ENCODE measurements at regions not wholly inside any gene's neighbourhood (a gene's known extent, or its start where the extent isn't known, plus 50 kb on each side); places are given as distances from the start of the nearest gene placed in this dataset.

GRCh38 chr11:128226106-128226716 is 361.1 kb downstream of the ETS1 start:
- Mint-ChIP-seq H3K36me3 (no peaks in the 10 kb centered on the region), H3K4me1 (peaks cover 9% of the 10 kb centered on the region), H3K4me3 (no peak overlapping the region), H3K9me3 (no peaks in the 10 kb centered on the region), H3K27ac (no peak overlapping the region), H3K27me3 (no peaks in the 10 kb centered on the region)
- no peak for ATAC-seq

- ATAC-seq, result no peak
- Mint-ChIP-seq H3K4me3 (no peak overlapping the region), H3K36me3 (no peaks in the 10 kb centered on the region), H3K27me3 (no peaks in the 10 kb centered on the region), H3K9me3 (no peaks in the 10 kb centered on the region), H3K4me1 (no peaks in the 10 kb centered on the region), H3K27ac (no peak overlapping the region)
Observed at GRCh38 chr11:128222245-128222884, 365.0 kb downstream of the ETS1 start.

GRCh38 chr11:128219731-128220120 is 367.6 kb downstream of the ETS1 start:
- H3K27me3 Mint-ChIP-seq, result no peaks in the 10 kb centered on the region
- ATAC-seq, result no peak
- H3K4me1 Mint-ChIP-seq, result no peaks in the 10 kb centered on the region
- no peak overlapping the region for H3K27ac Mint-ChIP-seq
- H3K4me3 Mint-ChIP-seq, result no peak overlapping the region
- H3K36me3 Mint-ChIP-seq, result no peaks in the 10 kb centered on the region
- H3K9me3 Mint-ChIP-seq, result no peaks in the 10 kb centered on the region

GRCh38 chr11:128216198-128216597 is 371.2 kb downstream of the ETS1 start:
- Mint-ChIP-seq H3K4me1 (no peaks in the 10 kb centered on the region), H3K27me3 (no peaks in the 10 kb centered on the region), H3K27ac (no peak overlapping the region), H3K9me3 (no peaks in the 10 kb centered on the region), H3K4me3 (no peak overlapping the region), H3K36me3 (no peaks in the 10 kb centered on the region)
- no peak for ATAC-seq

GRCh38 chr11:128215238-128215882 is 372.0 kb downstream of the ETS1 start:
- no peak for ATAC-seq
- H3K27me3 Mint-ChIP-seq, result no peaks in the 10 kb centered on the region
- no peaks in the 10 kb centered on the region for H3K36me3 Mint-ChIP-seq
- H3K4me1 Mint-ChIP-seq, result no peaks in the 10 kb centered on the region
- H3K4me3 Mint-ChIP-seq, result no peak overlapping the region
- H3K27ac Mint-ChIP-seq, result no peak overlapping the region
- H3K9me3 Mint-ChIP-seq, result no peaks in the 10 kb centered on the region

GRCh38 chr11:128214263-128214662 is 373.1 kb downstream of the ETS1 start:
- Mint-ChIP-seq H3K36me3 (no peaks in the 10 kb centered on the region), H3K9me3 (no peaks in the 10 kb centered on the region)

GRCh38 chr11:128213461-128213860 is 373.9 kb downstream of the ETS1 start:
- Mint-ChIP-seq H3K4me1 (no peaks in the 10 kb centered on the region), H3K27me3 (no peaks in the 10 kb centered on the region), H3K27ac (no peak overlapping the region), H3K9me3 (no peaks in the 10 kb centered on the region), H3K4me3 (no peak overlapping the region), H3K36me3 (no peaks in the 10 kb centered on the region)
- no peak for ATAC-seq

More at GRCh38 chr11:128214263-128214662, 373.1 kb downstream of the ETS1 start:
- Mint-ChIP-seq H3K4me1 (no peaks in the 10 kb centered on the region), H3K27me3 (no peaks in the 10 kb centered on the region), H3K4me3 (no peak overlapping the region), H3K27ac (no peak overlapping the region)
- no peak for ATAC-seq

- H3K27me3 Mint-ChIP-seq, result no peaks in the 10 kb centered on the region
- no peaks in the 10 kb centered on the region for H3K36me3 Mint-ChIP-seq
- ATAC-seq, result no peak
- peaks cover 4% of the 10 kb centered on the region for H3K9me3 Mint-ChIP-seq
- H3K27ac Mint-ChIP-seq, result no peak overlapping the region
- no peaks in the 10 kb centered on the region for H3K4me1 Mint-ChIP-seq
- H3K4me3 Mint-ChIP-seq, result no peak overlapping the region
Observed at GRCh38 chr11:128212324-128212723, 375.0 kb downstream of the ETS1 start.

- H3K4me3 Mint-ChIP-seq, result no peak overlapping the region
- no peaks in the 10 kb centered on the region for H3K4me1 Mint-ChIP-seq
- H3K36me3 Mint-ChIP-seq, result peaks cover 5% of the 10 kb centered on the region
- no peak for ATAC-seq
- H3K9me3 Mint-ChIP-seq, result peaks cover 10% of the 10 kb centered on the region
- H3K27me3 Mint-ChIP-seq, result no peaks in the 10 kb centered on the region
- no peak overlapping the region for H3K27ac Mint-ChIP-seq
Observed at GRCh38 chr11:128210148-128210940, 377.0 kb downstream of the ETS1 start.

GRCh38 chr11:128209138-128209435 is 378.3 kb downstream of the ETS1 start:
- Mint-ChIP-seq H3K27me3 (no peaks in the 10 kb centered on the region), H3K4me1 (no peaks in the 10 kb centered on the region), H3K27ac (no peak overlapping the region), H3K36me3 (peaks cover 5% of the 10 kb centered on the region), H3K9me3 (peaks cover 10% of the 10 kb centered on the region), H3K4me3 (no peak overlapping the region)
- ATAC-seq, result no peak

GRCh38 chr11:128208329-128209137 is 378.8 kb downstream of the ETS1 start:
- peaks cover 5% of the 10 kb centered on the region for H3K36me3 Mint-ChIP-seq
- H3K27me3 Mint-ChIP-seq, result no peaks in the 10 kb centered on the region
- H3K4me1 Mint-ChIP-seq, result no peaks in the 10 kb centered on the region
- H3K4me3 Mint-ChIP-seq, result no peak overlapping the region
- H3K27ac Mint-ChIP-seq, result no peak overlapping the region
- no peak for ATAC-seq
- peaks cover 10% of the 10 kb centered on the region for H3K9me3 Mint-ChIP-seq

- H3K4me1 Mint-ChIP-seq, result no peaks in the 10 kb centered on the region
- peaks cover 5% of the 10 kb centered on the region for H3K36me3 Mint-ChIP-seq
- ATAC-seq, result no peak
- H3K27ac Mint-ChIP-seq, result no peak overlapping the region
- H3K4me3 Mint-ChIP-seq, result no peak overlapping the region
- H3K27me3 Mint-ChIP-seq, result no peaks in the 10 kb centered on the region
- H3K9me3 Mint-ChIP-seq, result peaks cover 10% of the 10 kb centered on the region
Observed at GRCh38 chr11:128207861-128208321, 379.5 kb downstream of the ETS1 start.

- ATAC-seq, result no peak
Observed at GRCh38 chr11:128206461-128206860, 380.9 kb downstream of the ETS1 start.

GRCh38 chr11:128205796-128206195 is 381.6 kb downstream of the ETS1 start:
- Mint-ChIP-seq H3K36me3 (peaks cover 5% of the 10 kb centered on the region), H3K27ac (no peak overlapping the region), H3K9me3 (peaks cover 10% of the 10 kb centered on the region), H3K4me1 (no peaks in the 10 kb centered on the region), H3K4me3 (no peak overlapping the region), H3K27me3 (no peaks in the 10 kb centered on the region)
- no peak for ATAC-seq

More at GRCh38 chr11:128206461-128206860, 380.9 kb downstream of the ETS1 start:
- H3K27me3 Mint-ChIP-seq, result no peaks in the 10 kb centered on the region
- no peak overlapping the region for H3K4me3 Mint-ChIP-seq
- peaks cover 5% of the 10 kb centered on the region for H3K36me3 Mint-ChIP-seq
- H3K9me3 Mint-ChIP-seq, result peaks cover 10% of the 10 kb centered on the region
- H3K27ac Mint-ChIP-seq, result no peak overlapping the region
- no peaks in the 10 kb centered on the region for H3K4me1 Mint-ChIP-seq

- peaks cover 10% of the 10 kb centered on the region for H3K9me3 Mint-ChIP-seq
- H3K4me3 Mint-ChIP-seq, result no peak overlapping the region
- peaks cover 5% of the 10 kb centered on the region for H3K36me3 Mint-ChIP-seq
- ATAC-seq, result no peak
- H3K4me1 Mint-ChIP-seq, result no peaks in the 10 kb centered on the region
- no peaks in the 10 kb centered on the region for H3K27me3 Mint-ChIP-seq
- H3K27ac Mint-ChIP-seq, result no peak overlapping the region
Observed at GRCh38 chr11:128204898-128205297, 382.5 kb downstream of the ETS1 start.
